ENCODE measurements at regions not wholly inside any gene's neighbourhood (a gene's known extent, or its start where the extent isn't known, plus 50 kb on each side); places are given as distances from the start of the nearest gene placed in this dataset.

GRCh38 chr3:137282871-137283270, 325.1 kb downstream of the IL20RB start:
- TF ChIP-seq CTCF (IDR thresholded peaks at IDR 0.05 in 8 of 11, conservative IDR thresholded peaks at IDR 0.05 in 3 of 11) (no peak), POLR2A (IDR thresholded peaks at IDR 0.05) (no peak)
